B cell (primary cell): ENCODE measurements at regions not wholly inside any gene's neighbourhood (a gene's known extent, or its start where the extent isn't known, plus 50 kb on each side); places are given as distances from the start of the nearest gene placed in this dataset.

Source experiments
- ATAC-seq: fragments of 200-7000 bp; cut with Tn5 transposase; one replicate; pipeline ENCODE4 v1.10.0; 2021; ENCODE audit warnings: low read depth, mild to moderate bottlenecking, moderate number of reproducible peaks, moderate library complexity
- CTCF ChIA-PET: fragments of 350-600 bp; sonication (Branson Sonifier 250); formaldehyde crosslinking; loops from one replicate; lab custom pipeline; 2021; ENCODE audit warnings: antibody characterized with exemption, inconsistent platforms; lab: Charles Lee
- POLR2A ChIA-PET: fragments of 350-600 bp; sonication (Branson Sonifier 250); formaldehyde crosslinking; loops from one replicate; lab custom pipeline; 2021; ENCODE audit warnings: antibody characterized with exemption; lab: Charles Lee
- DNase-seq: peaks from one replicate; pipeline ENCODE4 v3.0.0; 2013
- H2AFZ ChIP-seq: 2 replicates; pipeline ENCODE4 v1.6.1; 2012; ENCODE audit warnings: mild to moderate bottlenecking, low read depth, low read length; ENCODE audit not compliant: insufficient read depth, poor library complexity, severe bottlenecking
- H3K27ac ChIP-seq, 2 donors: 1 replicate in 1 of 2; 2 replicates in 1 of 2; pipeline ENCODE4 v1.5.1; 2012 to 2013; ENCODE audit warnings: low read length in 2 of 2, mild to moderate bottlenecking in 2 of 2, moderate library complexity in 1 of 2
- H3K27me3 ChIP-seq, 4 experiments: fragments of 200-600 bp in 1 of 4; sonication (generic) in 1 of 4; replicated peaks in 1 of 4; 1 replicate in 2 of 4; 2 replicates in 2 of 4; pipeline versions ENCODE4 v1.6.1 to v1.7.0; 2013 to 2016; ENCODE audit warnings: low read length in 3 of 4, mild to moderate bottlenecking in 2 of 4, mixed read lengths in 1 of 4, moderate library complexity in 1 of 4; ENCODE audit not compliant: insufficient read depth in 4 of 4, control insufficient read depth in 3 of 4; ENCODE audit errors: control extremely low read depth in 1 of 4
- H3K36me3 ChIP-seq, 2 experiments: replicated peaks in 1 of 2; 1 replicate in 1 of 2; 2 replicates in 1 of 2; pipeline versions ENCODE4 v1.6.1 to v1.7.1; 2013; ENCODE audit warnings: low read length in 1 of 2; ENCODE audit not compliant: insufficient read depth in 2 of 2, control insufficient read depth in 1 of 2; ENCODE audit errors: control extremely low read depth in 1 of 2, extremely low read depth in 1 of 2
- H3K4me1 ChIP-seq, 2 donors: fragments of 200-600 bp in 1 of 2; sonication (generic) in 1 of 2; 1 replicate in 1 of 2; 2 replicates in 1 of 2; pipeline versions ENCODE4 v1.5.1 to v1.6.1; 2013 to 2017; ENCODE audit warnings: low read length in 2 of 2; ENCODE audit not compliant: control insufficient read depth in 2 of 2, insufficient read depth in 2 of 2
- H3K4me2 ChIP-seq: replicated peaks from 2 replicates; pipeline ENCODE3; 2012; ENCODE audit warnings: mild to moderate bottlenecking, low read depth, low read length; ENCODE audit not compliant: poor library complexity, severe bottlenecking
- H3K4me3 ChIP-seq, 5 experiments: fragments of 200-600 bp in 1 of 5; sonication (generic) in 1 of 5; 1 replicate in 3 of 5; 2 replicates in 2 of 5; pipeline versions ENCODE4 v1.5.1 to v1.7.0; 2011 to 2016; ENCODE audit warnings: low read length in 4 of 5, mild to moderate bottlenecking in 4 of 5, low read depth in 2 of 5, control low read depth in 1 of 5, moderate library complexity in 1 of 5; ENCODE audit not compliant: insufficient read depth in 1 of 5; ENCODE audit errors: control extremely low read depth in 1 of 5, extremely low read depth in 1 of 5
- H3K79me2 ChIP-seq: fragments of 200-600 bp; sonication (generic); one replicate; pipeline ENCODE4 v1.6.0; 2016; ENCODE audit warnings: low read length; ENCODE audit not compliant: control insufficient read depth, insufficient read depth
- H3K9ac ChIP-seq: fragments of 200-600 bp; sonication (generic); 2 replicates; pipeline ENCODE4 v1.6.1; 2017; ENCODE audit warnings: mild to moderate bottlenecking, low read length, moderate library complexity
- H3K9me3 ChIP-seq, 3 donors: one replicate each; pipeline versions ENCODE4 v1.6.1 to v1.7.1; 2013; ENCODE audit warnings: low read length in 2 of 3; ENCODE audit not compliant: control insufficient read depth in 2 of 3, insufficient read depth in 1 of 3; ENCODE audit errors: control extremely low read depth in 1 of 3
- H4K20me1 ChIP-seq: 2 replicates; pipeline ENCODE4 v1.6.0; 2012; ENCODE audit warnings: mild to moderate bottlenecking, low read length; ENCODE audit not compliant: insufficient read depth, control insufficient read depth, poor library complexity, severe bottlenecking
- H3K27ac Mint-ChIP-seq: one replicate; pipeline ENCODE4 v1.8.0; 2021; ENCODE audit warnings: mixed read lengths
- H3K27me3 Mint-ChIP-seq: one replicate; pipeline ENCODE4 v1.8.0; 2021; ENCODE audit warnings: mixed read lengths
- H3K4me1 Mint-ChIP-seq: one replicate; pipeline ENCODE4 v1.8.0; 2021; ENCODE audit warnings: mixed read lengths
- H3K4me3 Mint-ChIP-seq: one replicate; pipeline ENCODE4 v1.8.0; 2021; ENCODE audit warnings: mixed read lengths
- H3K9me3 Mint-ChIP-seq: one replicate; pipeline ENCODE4 v1.8.0; 2022; ENCODE audit warnings: mixed read lengths; ENCODE audit not compliant: insufficient read depth
- EZH2 ChIP-seq: IDR thresholded peaks from 2 replicates; pipeline ENCODE4 v1.6.1; 2012; ENCODE audit warnings: borderline replicate concordance, low read depth, mild to moderate bottlenecking, moderate library complexity, low read length; ENCODE audit not compliant: insufficient read depth, poor library complexity, severe bottlenecking
- WGBS: methylation state at CpG from one replicate; pipeline ENCODE4 v1.1.5; 2013; ENCODE audit warnings: missing lambda C conversion rate; ENCODE audit not compliant: insufficient coverage; 5-methylcytosine and 5-hydroxymethylcytosine counted together
- intact Hi-C: fragments of 100-400 bp; cut with micrococcal nuclease; formaldehyde crosslinking; loops from one replicate; pipeline ENCODE4 v1.10.0; 2022
- TF ChIP-seq, protein P1 (sequence below): fragments of 200-600 bp; IDR thresholded peaks from one replicate; pipeline ENCODE4 v1.8.0; 2022; ENCODE audit warnings: antibody characterized with exemption, mild to moderate bottlenecking

DNA sequence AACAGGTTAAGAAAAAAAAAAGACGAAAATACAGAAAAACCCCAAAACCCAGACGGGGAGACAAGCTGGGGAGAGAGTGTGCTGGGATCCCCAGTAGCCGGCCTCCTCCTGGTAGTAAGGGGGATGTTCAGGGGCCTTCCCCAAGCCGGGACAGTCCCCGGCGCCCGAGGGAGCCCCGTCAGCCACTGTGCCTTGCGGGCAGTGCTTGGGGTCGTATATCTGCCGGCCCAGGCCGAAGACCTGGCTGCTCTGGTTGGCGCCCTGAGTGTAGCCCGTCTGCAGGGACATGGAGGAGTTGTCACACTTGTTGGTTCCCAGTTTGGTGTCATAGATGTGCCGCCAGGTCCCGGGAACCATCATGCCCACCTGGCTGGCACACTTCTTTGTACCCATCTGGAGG lies 287.2 kb upstream of the GADL1 start:
- Histone ChIP-seq H3K27me3 (no peaks in the 10 kb centered on the region), H3K9ac (no peak overlapping the region), H3K4me1 (no peaks in the 10 kb centered on the region), H2AFZ (no peak overlapping the region), H3K27ac (no peak overlapping the region), H3K4me2 (no peak overlapping the region), H3K9me3 (peaks cover 0 to 13% (median 4%) of the 10 kb centered on the region in 3 donors), H3K4me3 (no peak overlapping the region), H4K20me1 (no peaks in the 10 kb centered on the region), H3K36me3 (no peaks in the 10 kb centered on the region), H3K79me2 (no peaks in the 10 kb centered on the region)
- POLR2A ChIA-PET = no interaction called here
- WGBS = 90% methylated on average over 14 of the region's 16 CpGs
- H3K4me1 Mint-ChIP-seq = no peaks in the 10 kb centered on the region
- CTCF ChIA-PET = no interaction called here
- no peaks in the 10 kb centered on the region for H3K9me3 Mint-ChIP-seq
- DNase-seq = peak; percentile 6
- no peak for TF ChIP-seq EZH2
- TF ChIP-seq, protein P1, sequence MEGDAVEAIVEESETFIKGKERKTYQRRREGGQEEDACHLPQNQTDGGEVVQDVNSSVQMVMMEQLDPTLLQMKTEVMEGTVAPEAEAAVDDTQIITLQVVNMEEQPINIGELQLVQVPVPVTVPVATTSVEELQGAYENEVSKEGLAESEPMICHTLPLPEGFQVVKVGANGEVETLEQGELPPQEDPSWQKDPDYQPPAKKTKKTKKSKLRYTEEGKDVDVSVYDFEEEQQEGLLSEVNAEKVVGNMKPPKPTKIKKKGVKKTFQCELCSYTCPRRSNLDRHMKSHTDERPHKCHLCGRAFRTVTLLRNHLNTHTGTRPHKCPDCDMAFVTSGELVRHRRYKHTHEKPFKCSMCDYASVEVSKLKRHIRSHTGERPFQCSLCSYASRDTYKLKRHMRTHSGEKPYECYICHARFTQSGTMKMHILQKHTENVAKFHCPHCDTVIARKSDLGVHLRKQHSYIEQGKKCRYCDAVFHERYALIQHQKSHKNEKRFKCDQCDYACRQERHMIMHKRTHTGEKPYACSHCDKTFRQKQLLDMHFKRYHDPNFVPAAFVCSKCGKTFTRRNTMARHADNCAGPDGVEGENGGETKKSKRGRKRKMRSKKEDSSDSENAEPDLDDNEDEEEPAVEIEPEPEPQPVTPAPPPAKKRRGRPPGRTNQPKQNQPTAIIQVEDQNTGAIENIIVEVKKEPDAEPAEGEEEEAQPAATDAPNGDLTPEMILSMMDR = no peak
- no peak overlapping the region for H3K27ac Mint-ChIP-seq
- no peak overlapping the region for H3K4me3 Mint-ChIP-seq
- peaks cover 8% of the 10 kb centered on the region for H3K27me3 Mint-ChIP-seq
- intact Hi-C loops = loop anchor here (10.0 kb wide), 1 partner anchor 93 kb away; no protein-coding TSS in a partner anchor
- ATAC-seq = no peak

GRCh38 chr3:31182661-31183060 lies 288.2 kb upstream of the GADL1 start:
- peaks cover 8% of the 10 kb centered on the region for H3K27me3 Mint-ChIP-seq
- H3K4me3 Mint-ChIP-seq = no peak overlapping the region
- no peaks in the 10 kb centered on the region for H3K9me3 Mint-ChIP-seq
- ChIA-PET CTCF (no interaction called here), POLR2A (no interaction called here)
- H3K27ac Mint-ChIP-seq = no peak overlapping the region
- ATAC-seq (no peak), DNase-seq (no peak)
- Histone ChIP-seq H3K4me2 (no peak overlapping the region), H3K27ac (no peak overlapping the region), H3K27me3 (no peaks in the 10 kb centered on the region), H3K4me3 (no peak overlapping the region), H2AFZ (no peak overlapping the region), H3K9me3 (peaks cover 0 to 13% (median 4%) of the 10 kb centered on the region in 3 donors), H3K4me1 (no peaks in the 10 kb centered on the region), H4K20me1 (no peaks in the 10 kb centered on the region), H3K9ac (no peak overlapping the region), H3K79me2 (no peaks in the 10 kb centered on the region), H3K36me3 (no peaks in the 10 kb centered on the region)
- no peaks in the 10 kb centered on the region for H3K4me1 Mint-ChIP-seq
- TF ChIP-seq, protein P1 = no peak
- no peak for TF ChIP-seq EZH2
- whole genome bisulfite sequencing = 83% methylated on average over 1 of the region's 1 CpG
- intact Hi-C loops = loop anchor here (10.0 kb wide), 1 partner anchor 92 kb away; no protein-coding TSS in a partner anchor
